ENCODE measurements at regions not wholly inside any gene's neighbourhood (a gene's known extent, or its start where the extent isn't known, plus 50 kb on each side); places are given as distances from the start of the nearest gene placed in this dataset.

DNA sequence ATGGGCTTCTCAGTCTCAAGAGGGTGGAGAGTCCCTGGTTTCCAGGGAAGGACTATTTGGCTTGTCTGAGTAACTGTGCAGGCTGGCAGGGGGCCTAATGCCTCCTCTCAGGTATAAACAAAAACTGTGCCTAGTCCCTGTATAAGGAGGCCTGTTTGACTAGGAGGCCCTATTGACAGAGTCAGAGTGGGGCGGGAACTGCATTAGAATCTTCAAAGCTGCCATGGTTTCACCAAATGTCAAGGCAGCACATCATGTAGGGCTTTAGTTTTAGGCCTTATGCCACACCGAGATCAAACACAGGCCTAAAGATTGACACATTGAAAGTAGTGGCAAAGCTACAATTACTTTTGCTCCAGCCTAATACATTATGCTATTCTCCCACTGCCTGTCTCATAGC, 611.5 kb upstream of the B3GAT1 start (continued):
- TF ChIP-seq ELF1 (IDR thresholded peaks at IDR 0.05; ENCODE audit: borderline replicate concordance, low read depth) (no peak), CEBPB (IDR thresholded peaks at IDR 0.05; ENCODE audit: low read depth) (no peak), POLR2AphosphoS5 (IDR thresholded peaks at IDR 0.05; ENCODE audit: low read depth, low read length) (no peak), SRF (IDR thresholded peaks at IDR 0.05; ENCODE audit: low read depth) (no peak), RAD21 (IDR thresholded peaks at IDR 0.05; ENCODE audit: low read depth) (no peak)
- TF ChIP-seq, protein P1, sequence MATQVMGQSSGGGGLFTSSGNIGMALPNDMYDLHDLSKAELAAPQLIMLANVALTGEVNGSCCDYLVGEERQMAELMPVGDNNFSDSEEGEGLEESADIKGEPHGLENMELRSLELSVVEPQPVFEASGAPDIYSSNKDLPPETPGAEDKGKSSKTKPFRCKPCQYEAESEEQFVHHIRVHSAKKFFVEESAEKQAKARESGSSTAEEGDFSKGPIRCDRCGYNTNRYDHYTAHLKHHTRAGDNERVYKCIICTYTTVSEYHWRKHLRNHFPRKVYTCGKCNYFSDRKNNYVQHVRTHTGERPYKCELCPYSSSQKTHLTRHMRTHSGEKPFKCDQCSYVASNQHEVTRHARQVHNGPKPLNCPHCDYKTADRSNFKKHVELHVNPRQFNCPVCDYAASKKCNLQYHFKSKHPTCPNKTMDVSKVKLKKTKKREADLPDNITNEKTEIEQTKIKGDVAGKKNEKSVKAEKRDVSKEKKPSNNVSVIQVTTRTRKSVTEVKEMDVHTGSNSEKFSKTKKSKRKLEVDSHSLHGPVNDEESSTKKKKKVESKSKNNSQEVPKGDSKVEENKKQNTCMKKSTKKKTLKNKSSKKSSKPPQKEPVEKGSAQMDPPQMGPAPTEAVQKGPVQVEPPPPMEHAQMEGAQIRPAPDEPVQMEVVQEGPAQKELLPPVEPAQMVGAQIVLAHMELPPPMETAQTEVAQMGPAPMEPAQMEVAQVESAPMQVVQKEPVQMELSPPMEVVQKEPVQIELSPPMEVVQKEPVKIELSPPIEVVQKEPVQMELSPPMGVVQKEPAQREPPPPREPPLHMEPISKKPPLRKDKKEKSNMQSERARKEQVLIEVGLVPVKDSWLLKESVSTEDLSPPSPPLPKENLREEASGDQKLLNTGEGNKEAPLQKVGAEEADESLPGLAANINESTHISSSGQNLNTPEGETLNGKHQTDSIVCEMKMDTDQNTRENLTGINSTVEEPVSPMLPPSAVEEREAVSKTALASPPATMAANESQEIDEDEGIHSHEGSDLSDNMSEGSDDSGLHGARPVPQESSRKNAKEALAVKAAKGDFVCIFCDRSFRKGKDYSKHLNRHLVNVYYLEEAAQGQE (IDR thresholded peaks at IDR 0.05; ENCODE audit: low read depth): no peak
- TF ChIP-seq, protein P2, sequence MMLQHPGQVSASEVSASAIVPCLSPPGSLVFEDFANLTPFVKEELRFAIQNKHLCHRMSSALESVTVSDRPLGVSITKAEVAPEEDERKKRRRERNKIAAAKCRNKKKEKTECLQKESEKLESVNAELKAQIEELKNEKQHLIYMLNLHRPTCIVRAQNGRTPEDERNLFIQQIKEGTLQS (IDR thresholded peaks at IDR 0.05): no peak

DNA sequence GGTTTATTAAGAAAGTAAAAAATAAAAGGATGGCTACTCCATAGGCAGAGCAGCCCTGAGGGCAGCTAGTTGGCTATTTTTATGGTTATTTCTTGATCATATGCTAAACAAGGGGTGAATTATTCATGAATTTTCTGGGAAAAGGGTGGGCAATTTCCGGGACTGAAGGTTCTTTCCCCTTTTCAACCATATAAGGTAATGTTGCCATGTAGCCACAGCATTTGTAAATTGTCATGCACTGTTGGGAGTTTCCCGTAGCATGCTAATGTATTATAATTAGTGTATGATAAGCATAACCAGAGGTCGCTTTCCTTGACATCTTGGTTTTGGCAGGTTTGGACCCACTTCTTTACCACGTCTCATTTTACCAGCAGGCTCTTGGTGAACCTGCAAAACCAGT, 610.4 kb upstream of the B3GAT1 start:
- no peak overlapping the region for H3K4me2 ChIP-seq (ENCODE audit: low read length)
- RAD21 ChIA-PET (ENCODE audit: low non-redundant PET in 1 of 2, low total read pairs in 2 of 2, uncharacterized antibody in 2 of 2, unreplicated experiment in 2 of 2): no interaction called here
- H3K27me3 ChIP-seq (ENCODE audit: insufficient read depth, low read length): peaks cover 3% of the 10 kb centered on the region
- no peaks in the 10 kb centered on the region for H3K9me2 ChIP-seq (ENCODE audit: insufficient read depth)
- H3K9ac ChIP-seq (ENCODE audit: low read length): no peak overlapping the region
- no peak for ATAC-seq
- intact Hi-C loops (cut with micrococcal nuclease): no loop called here
- H3K36me3 ChIP-seq (ENCODE audit: control insufficient read depth in 1 of 2, insufficient read depth in 2 of 2, low read length in 2 of 2): no peaks in the 10 kb centered on the region
- no peaks in the 10 kb centered on the region for H4K20me1 ChIP-seq (ENCODE audit: insufficient read depth)
- POLR2A ChIA-PET: no interaction called here
- no peak overlapping the region for H3K4me3 ChIP-seq (replicated peaks in 1 of 2; ENCODE audit: low read depth in 1 of 2, low read length in 2 of 2)
- H2AFZ ChIP-seq (ENCODE audit: low read depth, low read length, poor library complexity, severe bottlenecking): no peak overlapping the region
- CTCF ChIA-PET: no interaction called here
- no peak overlapping the region for H3K27ac ChIP-seq (ENCODE audit: low read depth, low read length)
- H3K79me2 ChIP-seq (ENCODE audit: insufficient read depth, low read length): no peaks in the 10 kb centered on the region
- TF ChIP-seq TCF7L2 (IDR thresholded peaks at IDR 0.05; ENCODE audit: borderline replicate concordance, extremely low read depth, insufficient read depth, insufficient read length) (no peak), SP1 (IDR thresholded peaks at IDR 0.05; ENCODE audit: low read depth) (no peak), FOSL1 (IDR thresholded peaks at IDR 0.05; ENCODE audit: low read depth) (no peak), EZH2 (IDR thresholded peaks at IDR 0.05) (no peak), ZNF274 (IDR thresholded peaks at IDR 0.05; ENCODE audit: low read depth, low read length) (no peak), POLR2A (IDR thresholded peaks at IDR 0.05; ENCODE audit: borderline replicate concordance, extremely low read depth, insufficient read depth, insufficient read length) (no peak)
- DNase-seq (ENCODE audit: low read depth, low spot score): no peak
- no TSS peak for BruUV-seq (replicated peaks)
- H3K9me3 ChIP-seq (ENCODE audit: control insufficient read depth in 1 of 2, insufficient read depth in 1 of 2, low read depth in 1 of 2, low read length in 2 of 2): no peaks in the 10 kb centered on the region
- H3K4me1 ChIP-seq (ENCODE audit: control insufficient read depth in 1 of 2, insufficient read depth in 2 of 2, low read length in 2 of 2): no peaks in the 10 kb centered on the region

Measured in HCT116 (cell line).